GM21423 (cell line): ENCODE measurements at regions not wholly inside any gene's neighbourhood (a gene's known extent, or its start where the extent isn't known, plus 50 kb on each side); places are given as distances from the start of the nearest gene placed in this dataset.
"Not testable (repeated sequence)": the region's sequence is repeated elsewhere in the genome, so short reads cannot be mapped to it uniquely, and the experiment has no call there.

Experiments
- ATAC-seq: cut with Tn5 transposase; IDR thresholded peaks from one replicate; pipeline ENCODE4 v1.9.1; 2021; ENCODE audit warnings: mild to moderate bottlenecking, moderate library complexity; ENCODE audit not compliant: unreplicated experiment

- not testable (repeated sequence) for ATAC-seq
Measured at GRCh38 chr5:21484498-21484889, 1368.7 kb downstream of the CDH12 start.

GRCh38 chr5:21483790-21484497, 1369.2 kb downstream of the CDH12 start:
- ATAC-seq = not testable (repeated sequence)

- ATAC-seq = not testable (repeated sequence)
Measured at GRCh38 chr5:21482983-21483650, 1370.0 kb downstream of the CDH12 start.

GRCh38 chr5:21482522-21482921, 1370.6 kb downstream of the CDH12 start:
- ATAC-seq = not testable (repeated sequence)

GRCh38 chr5:21481320-21482270, 1371.5 kb downstream of the CDH12 start:
- not testable (repeated sequence) for ATAC-seq

- not testable (repeated sequence) for ATAC-seq
Measured at GRCh38 chr5:21480054-21480453, 1373.1 kb downstream of the CDH12 start.

GRCh38 chr5:21473981-21474380, 1379.2 kb downstream of the CDH12 start:
- not testable (repeated sequence) for ATAC-seq

- not testable (repeated sequence) for ATAC-seq
Measured at GRCh38 chr5:21473436-21473835, 1379.7 kb downstream of the CDH12 start.

GRCh38 chr5:21471691-21472090, 1381.5 kb downstream of the CDH12 start:
- not testable (repeated sequence) for ATAC-seq

GRCh38 chr5:21469523-21470101, 1383.5 kb downstream of the CDH12 start:
- ATAC-seq = not testable (repeated sequence)

- ATAC-seq = not testable (repeated sequence)
Measured at GRCh38 chr5:21467544-21467943, 1385.6 kb downstream of the CDH12 start.

GRCh38 chr5:21459744-21460073, 1393.4 kb downstream of the CDH12 start:
- ATAC-seq = not testable (repeated sequence)

GRCh38 chr5:21452449-21452848, 1400.7 kb downstream of the CDH12 start:
- ATAC-seq = no peak

GRCh38 chr5:21432646-21433045, 1420.5 kb downstream of the CDH12 start:
- ATAC-seq = no peak

- ATAC-seq = no peak
Measured at GRCh38 chr5:21424907-21425306, 1428.2 kb downstream of the CDH12 start.

GRCh38 chr5:21419383-21419782, 1431.4 kb upstream of the CDH18 start:
- no peak for ATAC-seq

- not testable (repeated sequence) for ATAC-seq
Measured at GRCh38 chr5:21402089-21402488, 1414.1 kb upstream of the CDH18 start.

GRCh38 chr5:21398511-21398910, 1410.5 kb upstream of the CDH18 start:
- no peak for ATAC-seq

GRCh38 chr5:21397693-21398092, 1409.7 kb upstream of the CDH18 start:
- no peak for ATAC-seq

GRCh38 chr5:21391506-21391905, 1403.5 kb upstream of the CDH18 start:
- no peak for ATAC-seq

GRCh38 chr5:21360754-21361153, 1372.8 kb upstream of the CDH18 start:
- not testable (repeated sequence) for ATAC-seq
